ENCODE measurements at regions not wholly inside any gene's neighbourhood (a gene's known extent, or its start where the extent isn't known, plus 50 kb on each side); places are given as distances from the start of the nearest gene placed in this dataset.

DNA sequence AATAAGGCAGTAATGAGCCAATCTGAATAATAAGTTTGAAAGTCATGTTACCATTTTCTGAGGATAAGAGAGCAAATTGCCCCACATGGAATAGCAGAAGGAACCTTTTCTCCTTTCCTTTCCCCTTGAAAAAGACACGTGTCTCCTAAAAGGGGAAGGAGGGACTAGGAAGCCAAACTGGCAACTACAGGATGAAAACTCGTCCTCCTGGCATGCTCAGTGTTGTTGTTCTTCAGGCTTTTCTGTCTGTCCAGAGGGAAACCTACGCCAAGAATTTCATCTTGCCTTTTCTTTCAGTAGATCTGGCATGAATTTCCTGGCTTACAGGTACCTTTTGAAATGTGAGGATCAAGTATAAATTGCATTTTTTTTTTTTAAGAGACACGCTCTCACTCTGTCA lies 355.9 kb upstream of the TLE4 start:
- no peak for DNase-seq (ENCODE audit: low spot score)

- DNase-seq (ENCODE audit: low spot score) = no peak
These were observed 351.5 kb upstream of the TLE4 start for GRCh38 chr9:79220251-79220650.

DNA sequence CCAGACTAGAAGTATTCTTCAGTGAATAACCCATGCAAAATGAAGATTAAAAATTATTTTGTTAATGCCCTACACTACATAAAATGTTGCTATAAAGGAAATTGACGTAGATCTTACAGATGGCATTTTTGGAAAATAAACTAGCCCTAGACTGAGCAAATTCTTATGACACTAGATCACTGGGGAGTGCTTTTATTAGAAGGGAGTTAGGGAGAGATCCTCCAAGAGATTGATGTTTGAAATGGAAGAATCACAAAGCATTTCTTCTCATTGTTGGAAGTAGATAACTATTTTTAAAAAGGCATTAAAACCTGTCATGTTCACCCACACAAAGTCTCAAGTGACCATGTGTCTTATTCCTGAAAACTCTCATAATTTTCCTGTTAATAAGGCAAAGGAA lies 351.1 kb upstream of the TLE4 start:
- DNase-seq (ENCODE audit: low spot score) = no peak

DNA sequence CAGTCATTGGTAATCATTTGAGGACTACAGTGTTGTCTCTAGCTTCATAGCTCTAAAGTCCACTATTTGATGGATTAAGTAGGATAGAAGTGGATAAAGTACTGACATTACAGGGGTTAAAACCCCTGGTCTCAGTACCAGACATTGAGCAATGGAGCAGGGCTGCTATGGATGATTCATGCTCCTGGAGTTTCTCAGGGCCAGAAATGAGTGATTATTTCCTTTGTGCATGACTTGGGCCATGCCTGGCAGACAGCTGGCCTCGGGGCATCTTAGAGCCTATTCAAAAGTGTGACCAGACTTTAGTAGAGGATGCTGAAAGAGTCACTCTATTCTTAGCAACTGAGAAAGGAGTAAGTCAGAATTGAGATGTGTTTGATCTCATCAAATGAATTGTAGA lies 350.7 kb upstream of the TLE4 start:
- no peak for DNase-seq (ENCODE audit: low spot score)

DNA sequence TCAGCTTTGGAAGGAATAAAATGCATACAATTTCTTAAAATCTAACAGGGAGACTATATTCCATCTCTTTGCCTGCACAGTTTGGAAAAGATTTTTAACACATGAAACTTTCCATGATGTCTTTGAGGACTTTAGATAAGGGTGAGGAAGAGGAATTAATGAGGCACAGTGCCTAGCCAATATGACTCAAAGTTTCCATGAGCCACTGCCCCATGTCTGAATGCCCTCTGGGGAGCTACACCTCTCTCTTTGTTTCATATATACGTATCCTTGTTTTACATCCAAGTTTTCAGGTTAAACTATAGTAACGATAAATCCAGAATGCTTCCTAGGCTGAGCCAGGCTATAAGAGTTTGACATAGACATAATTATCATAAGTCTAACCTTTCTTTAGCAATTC lies 349.3 kb upstream of the TLE4 start:
- no peak for DNase-seq (ENCODE audit: low spot score)

DNA sequence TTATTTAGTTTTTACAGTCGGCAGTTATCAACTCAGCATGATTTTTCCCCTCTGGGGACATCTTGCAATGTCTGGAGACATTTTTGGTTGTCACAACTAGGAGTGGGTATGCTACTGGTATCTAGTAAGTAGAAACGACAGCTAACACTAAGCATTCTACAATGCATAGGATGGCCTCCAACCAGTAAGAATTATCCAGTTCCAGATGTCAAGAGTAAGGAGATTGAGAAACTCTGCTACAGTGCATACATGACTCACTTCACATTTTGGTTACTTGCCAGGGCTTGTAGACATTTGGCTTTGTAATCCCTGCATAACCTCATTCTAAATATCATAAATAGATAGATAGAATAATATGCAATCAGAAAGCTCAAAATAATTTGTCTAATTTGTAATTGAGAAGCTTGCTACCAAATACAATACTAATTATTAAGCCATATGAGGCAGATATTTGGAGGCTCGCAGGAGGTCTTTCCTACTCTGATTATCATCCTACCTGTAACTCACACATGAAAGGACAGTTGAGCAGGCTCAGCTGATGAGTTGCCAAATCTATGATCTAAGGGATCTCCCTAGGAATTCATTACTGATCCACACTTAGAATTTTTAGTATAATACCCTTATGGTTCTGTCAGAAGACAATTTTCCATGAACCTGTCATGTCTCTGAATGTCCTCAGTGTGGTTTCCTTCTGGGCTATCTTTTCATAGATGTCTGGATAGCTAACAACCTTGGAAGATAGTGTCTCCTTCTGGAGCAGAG lies 346.9 kb upstream of the TLE4 start:
- DNase-seq (ENCODE audit: low spot score) = no peak

GRCh38 chr9:79233542-79233941 lies 338.2 kb upstream of the TLE4 start:
- peak; percentile 69 for DNase-seq (ENCODE audit: low spot score)

DNA sequence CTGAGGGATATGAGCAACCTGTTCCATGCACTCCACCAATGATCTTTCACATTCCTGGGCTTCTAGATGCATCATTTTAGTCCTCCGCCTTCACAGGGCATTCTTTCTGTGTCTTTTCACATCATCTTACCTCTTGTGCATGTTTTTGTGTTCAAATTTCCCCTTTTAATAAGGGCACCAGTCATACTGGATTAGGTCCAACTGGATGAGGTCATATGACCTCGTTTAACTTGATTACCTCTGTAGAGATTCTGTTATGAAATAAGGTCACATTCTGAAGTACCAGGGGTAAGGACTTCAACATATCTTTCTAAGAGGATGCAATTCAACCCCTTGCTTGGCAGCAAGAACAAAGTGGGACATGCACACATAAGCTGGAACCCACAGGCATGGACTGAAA lies 335.3 kb upstream of the TLE4 start:
- DNase-seq (ENCODE audit: low spot score) = no peak

- DNase-seq (ENCODE audit: low spot score) = no peak
These were observed 333.9 kb upstream of the TLE4 start for GRCh38 chr9:79237861-79238260.

- DNase-seq (ENCODE audit: low spot score) = no peak
These were observed 331.0 kb upstream of the TLE4 start for GRCh38 chr9:79240774-79241173.

GRCh38 chr9:79242489-79242888 lies 329.3 kb upstream of the TLE4 start:
- DNase-seq (ENCODE audit: low spot score) = no peak

GRCh38 chr9:79246170-79246569 lies 325.6 kb upstream of the TLE4 start:
- no peak for DNase-seq (ENCODE audit: low spot score)

DNA sequence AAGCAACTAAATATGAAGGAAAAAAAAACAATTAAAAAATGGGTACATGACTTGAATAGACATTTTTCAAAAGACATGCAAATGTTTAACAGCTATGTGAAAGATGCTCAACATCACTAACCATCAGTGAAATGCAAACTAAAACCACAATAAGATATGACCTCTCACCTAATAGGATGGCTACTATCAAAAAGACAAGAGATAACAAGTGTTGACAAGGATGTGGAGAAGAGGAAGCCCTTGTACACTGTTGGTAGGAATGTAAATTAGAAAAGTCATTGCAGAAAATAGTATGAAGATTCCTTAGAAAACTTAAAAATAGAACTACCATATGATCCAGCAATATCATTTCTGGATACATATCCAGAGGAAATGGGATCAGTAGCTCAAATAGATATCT lies 324.7 kb upstream of the TLE4 start:
- no peak for DNase-seq (ENCODE audit: low spot score)

- no peak for DNase-seq (ENCODE audit: low spot score)
These were observed 321.0 kb upstream of the TLE4 start for GRCh38 chr9:79250806-79251205.

DNA sequence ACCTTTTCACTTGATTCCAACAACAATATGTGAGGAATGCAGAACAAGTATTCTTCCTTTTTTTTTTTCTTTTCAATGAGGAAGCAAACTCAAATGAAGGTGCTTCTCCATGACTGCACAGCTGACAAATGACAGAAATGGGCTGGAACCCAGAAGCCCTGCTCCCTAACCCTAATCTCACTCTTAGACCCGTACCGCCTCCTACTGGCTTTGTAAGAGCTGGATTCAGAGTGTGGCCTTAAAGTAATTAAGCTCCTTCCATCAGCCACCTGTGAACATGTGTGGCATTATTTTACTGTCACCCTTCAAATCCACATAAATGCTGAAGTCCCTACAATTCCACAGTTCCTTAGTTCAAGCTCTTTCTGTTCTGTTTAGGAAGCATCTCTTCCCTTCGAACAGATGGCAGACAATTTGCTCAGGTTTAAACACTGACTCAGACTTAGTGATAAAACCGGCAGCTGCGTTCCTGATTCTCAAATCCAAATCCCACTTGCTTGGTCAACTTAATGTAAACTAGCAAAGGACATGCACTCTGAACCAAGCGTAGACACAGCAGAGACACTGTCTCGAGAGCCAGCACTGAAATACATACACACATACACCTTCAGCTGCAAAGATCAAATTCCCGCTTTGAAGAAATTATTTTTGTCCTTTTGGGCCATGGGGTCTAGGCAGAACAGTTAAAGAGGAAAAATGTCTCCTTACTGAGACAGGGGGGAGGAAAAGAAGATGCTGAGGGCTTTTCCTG lies 316.7 kb upstream of the TLE4 start:
- DNase-seq (ENCODE audit: low spot score) = peak; percentile 46

DNA sequence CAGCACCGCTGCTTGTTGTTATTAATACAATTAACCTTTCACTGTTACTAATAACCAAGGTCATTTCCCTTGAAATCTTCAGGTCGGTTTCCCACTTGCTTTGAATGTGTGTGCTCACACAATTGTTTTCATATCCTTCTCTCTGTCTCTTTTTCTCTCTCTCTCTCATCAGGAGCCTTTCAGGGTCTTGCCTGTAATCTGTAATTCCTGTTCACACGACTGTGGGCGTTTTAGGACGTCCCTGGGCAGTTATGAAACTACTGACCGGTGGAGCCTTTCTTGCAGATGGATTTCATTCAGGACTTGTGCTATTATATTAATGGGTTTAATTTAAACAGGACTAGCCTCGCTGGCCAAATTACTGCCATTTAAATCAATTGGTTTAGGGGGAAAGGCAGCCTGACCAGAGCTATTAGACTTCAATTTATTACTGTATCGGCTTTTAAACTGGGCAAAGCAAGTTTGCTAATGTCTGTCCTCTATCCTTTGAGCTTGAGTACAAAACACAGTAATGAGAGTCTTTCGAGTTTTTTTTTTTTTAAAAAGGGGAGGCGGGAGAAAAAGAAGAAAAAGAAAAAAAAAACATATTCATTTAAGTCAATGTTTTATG lies 316.0 kb upstream of the TLE4 start:
- DNase-seq (ENCODE audit: low spot score) = no peak

DNA sequence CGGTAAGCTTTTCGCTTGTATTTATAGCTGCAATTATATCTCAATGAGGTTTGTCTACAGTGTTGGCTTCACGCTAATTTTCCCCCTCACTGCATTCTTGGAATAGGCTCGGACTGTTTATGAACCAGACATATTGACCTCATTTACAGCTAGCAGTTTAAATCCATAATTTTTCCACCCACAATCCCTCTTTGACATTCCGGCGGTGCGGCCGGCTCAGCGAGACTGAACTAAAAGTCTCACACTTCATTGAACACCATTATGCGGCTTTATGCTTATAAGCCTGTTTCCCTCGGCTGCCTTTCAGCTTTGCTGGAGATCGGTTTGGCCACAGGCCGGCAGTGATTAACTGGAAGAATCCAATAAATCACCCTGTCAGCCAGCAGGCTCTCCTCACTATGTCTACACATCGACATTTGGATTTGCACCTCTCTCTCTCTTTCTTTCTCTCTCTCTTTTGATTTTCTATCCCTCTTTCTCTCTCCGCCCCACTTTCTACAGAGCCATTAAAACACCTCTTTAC lies 315.0 kb upstream of the TLE4 start:
- DNase-seq (ENCODE audit: low spot score) = peak; percentile 58

- peak; percentile 36 for DNase-seq (ENCODE audit: low spot score)
These were observed 314.5 kb upstream of the TLE4 start for GRCh38 chr9:79257228-79257781.

DNA sequence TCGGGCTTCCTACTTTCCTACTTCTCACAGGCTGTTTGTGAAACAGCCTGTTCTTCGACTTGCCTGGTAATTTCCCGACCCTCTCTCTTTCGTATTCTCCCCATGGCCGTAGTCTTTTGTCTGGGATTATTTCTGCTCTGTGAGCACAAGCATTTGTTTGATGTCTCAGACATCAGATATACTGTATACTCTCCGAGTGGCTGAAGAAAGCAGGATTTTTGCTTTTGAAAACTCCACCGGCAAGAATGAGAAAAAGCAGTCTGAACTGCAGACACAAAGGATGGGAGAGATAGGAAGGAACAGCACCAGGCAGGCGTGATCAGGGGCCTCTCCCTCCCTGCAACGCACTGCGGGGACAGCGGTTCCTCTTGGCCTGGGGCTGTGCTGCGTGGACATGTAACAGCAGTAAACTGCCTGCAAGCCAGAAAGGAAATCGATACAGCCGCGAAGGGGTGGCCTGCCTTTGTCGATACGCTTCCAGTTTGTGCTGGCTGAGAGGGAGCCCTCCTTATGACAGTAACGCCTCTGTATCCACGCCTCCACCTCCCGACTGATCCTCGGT lies 313.9 kb upstream of the TLE4 start:
- DNase-seq (ENCODE audit: low spot score) = no peak

DNA sequence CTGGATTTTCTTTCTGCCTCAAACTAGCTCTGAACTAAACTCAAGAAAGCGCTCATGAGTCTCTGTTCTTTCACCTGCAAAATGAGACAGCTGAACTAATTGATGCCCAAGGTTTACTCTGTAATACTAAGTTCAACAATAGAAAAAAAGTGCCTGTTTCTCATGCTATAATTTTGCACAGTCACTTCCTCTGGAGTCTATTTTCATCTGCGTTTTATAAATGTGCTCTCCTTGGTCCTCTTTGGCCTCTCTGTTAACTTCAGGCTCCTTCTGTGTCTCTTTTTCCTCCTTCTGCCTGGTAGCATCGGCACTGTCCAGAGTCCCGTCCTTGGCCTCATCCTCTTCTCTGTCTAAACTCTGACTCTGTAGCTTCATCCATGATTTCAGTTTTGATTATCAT lies 311.9 kb upstream of the TLE4 start:
- no peak for DNase-seq (ENCODE audit: low spot score)

- DNase-seq (ENCODE audit: low spot score) = no peak
These were observed 308.1 kb upstream of the TLE4 start for GRCh38 chr9:79263628-79264027.

GRCh38 chr9:79264041-79264440 lies 307.7 kb upstream of the TLE4 start:
- DNase-seq (ENCODE audit: low spot score) = no peak

Data from D341Med (cell line).